ENCODE measurements at regions not wholly inside any gene's neighbourhood (a gene's known extent, or its start where the extent isn't known, plus 50 kb on each side); places are given as distances from the start of the nearest gene placed in this dataset.
"Not testable (repeated sequence)": the region's sequence is repeated elsewhere in the genome, so short reads cannot be mapped to it uniquely, and the experiment has no call there.

- DNase-seq = peak; percentile 69
Observed at GRCh38 chr2:176934869-176935415, 277.7 kb upstream of the HNRNPA3 start.

DNA sequence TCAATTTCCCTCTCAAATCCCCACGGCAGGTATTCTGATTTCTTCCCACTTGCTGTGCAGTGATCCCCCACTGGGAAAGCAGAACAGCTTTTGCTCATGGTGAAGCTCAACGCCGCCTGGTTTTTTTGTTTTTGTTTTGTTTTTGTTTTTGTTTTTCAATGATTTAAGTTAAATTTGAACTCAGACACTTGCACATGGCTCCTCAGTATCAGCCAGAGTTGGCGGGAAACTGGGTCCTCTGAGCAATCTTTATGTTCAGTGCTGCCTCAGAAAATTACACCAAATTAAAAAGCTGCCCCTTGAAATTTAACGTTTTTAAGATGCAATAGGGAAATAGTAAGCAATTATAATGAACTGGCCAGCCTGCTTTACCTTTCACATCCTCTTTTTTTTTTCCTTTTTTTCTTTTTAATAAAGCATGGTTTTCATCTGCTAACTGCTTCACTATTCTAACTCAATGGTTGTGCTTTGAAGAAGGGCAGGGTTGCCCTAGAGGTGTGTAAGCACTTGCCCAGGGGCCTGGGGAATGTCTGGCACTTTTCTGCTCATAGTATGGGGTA, 277.0 kb upstream of the HNRNPA3 start:
- DNase-seq = no peak

DNA sequence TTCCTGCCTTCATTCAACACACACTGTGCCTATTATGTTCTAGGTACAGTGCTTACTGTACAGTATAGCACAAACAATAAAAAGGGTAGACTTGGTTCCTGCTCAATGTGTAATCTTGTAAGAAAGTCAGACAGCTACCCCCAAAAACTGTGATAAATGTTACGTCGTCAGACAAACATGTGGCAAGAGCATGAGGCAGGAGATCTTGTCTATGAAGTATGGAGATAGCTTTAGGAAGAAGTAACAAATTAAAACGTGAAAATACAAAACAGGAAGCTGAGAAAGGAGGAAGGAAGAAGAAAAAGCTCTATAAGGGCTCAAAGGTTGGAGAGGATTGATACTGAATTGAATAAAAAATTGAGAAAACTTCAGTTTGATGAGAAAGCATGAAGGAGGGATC, 276.2 kb upstream of the HNRNPA3 start:
- DNase-seq = no peak

DNA sequence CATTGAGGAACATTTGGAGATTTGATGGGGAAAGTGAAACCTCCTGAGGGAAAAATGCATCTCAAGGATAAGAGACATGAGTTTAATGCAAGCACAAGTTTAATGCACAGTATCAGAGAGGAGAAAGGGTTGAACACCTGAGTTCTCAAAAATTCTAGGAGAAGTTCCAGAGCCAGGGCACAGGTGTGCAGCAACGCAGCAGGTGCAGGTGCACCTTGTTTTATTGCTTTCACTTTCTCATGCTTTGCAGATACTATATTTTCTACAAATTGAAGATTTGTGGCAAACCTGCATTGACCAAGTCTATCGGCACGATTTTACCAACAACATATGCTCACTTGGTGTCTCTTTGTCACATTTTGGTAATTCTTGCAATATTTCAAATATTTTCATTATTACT, 267.6 kb upstream of the HNRNPA3 start:
- DNase-seq = no peak

- no peak for DNase-seq
Observed at GRCh38 chr2:176947754-176948153, 264.8 kb upstream of the HNRNPA3 start.

GRCh38 chr2:176951218-176951617, 261.4 kb upstream of the HNRNPA3 start:
- not testable (repeated sequence) for DNase-seq

GRCh38 chr2:176956791-176957190, 255.8 kb upstream of the HNRNPA3 start:
- DNase-seq = no peak

GRCh38 chr2:176959614-176960013, 253.0 kb upstream of the HNRNPA3 start:
- no peak for DNase-seq

DNA sequence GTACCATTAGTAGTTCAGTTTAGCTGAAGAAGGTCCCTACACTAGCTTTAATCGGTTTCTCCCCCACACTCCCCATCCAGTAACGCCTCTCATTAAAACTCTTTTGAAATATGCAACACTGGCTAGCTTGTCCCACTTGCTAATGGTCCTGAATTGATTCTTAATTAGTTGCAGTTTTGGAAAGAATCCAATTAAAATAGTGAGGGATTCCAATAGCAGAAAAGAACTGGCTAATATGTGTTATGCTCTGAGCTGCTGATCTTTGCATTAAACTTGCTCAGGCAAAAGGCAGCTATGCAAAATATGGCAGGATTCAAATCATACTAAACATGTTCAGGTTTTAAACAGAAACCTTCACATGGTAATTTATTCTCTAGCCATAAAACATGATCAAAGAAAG, 252.5 kb upstream of the HNRNPA3 start:
- no peak for DNase-seq

DNA sequence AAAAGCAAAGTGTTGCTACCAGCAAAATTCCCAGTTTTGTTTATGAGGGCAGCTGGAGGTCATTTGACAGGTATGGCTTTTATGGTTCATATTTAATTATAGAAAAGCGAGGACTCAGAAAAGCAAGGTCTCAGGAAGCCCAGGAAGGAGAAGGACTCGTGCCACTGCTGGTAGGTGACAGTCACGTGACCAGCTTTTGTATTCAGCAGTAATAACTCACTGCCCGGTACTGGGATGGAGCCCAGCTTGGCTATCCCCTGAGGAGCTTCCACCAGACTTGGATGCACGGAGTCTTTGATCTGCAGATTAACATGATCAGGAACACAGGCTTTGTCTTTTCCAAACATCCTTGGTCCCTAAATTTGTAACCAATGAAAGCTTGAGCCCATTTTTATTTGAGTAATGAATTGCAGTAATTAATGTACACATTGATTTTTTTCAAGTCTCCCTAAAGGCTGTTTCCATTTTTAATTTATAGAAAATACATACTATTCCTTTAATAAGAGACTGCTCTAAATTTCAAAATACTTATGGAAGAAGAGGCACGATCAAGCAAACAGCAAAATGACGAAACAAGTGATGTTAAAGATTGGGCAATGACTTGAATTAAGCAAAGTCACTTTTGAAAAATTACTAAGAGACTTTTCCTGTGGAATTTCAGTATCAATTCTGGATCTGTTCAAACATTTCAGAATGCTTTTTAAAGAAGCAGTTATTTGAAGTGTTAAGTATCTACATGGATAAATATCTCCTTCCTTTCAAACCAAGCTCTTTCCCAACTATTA, 251.7 kb upstream of the HNRNPA3 start:
- DNase-seq = no peak

GRCh38 chr2:176961775-176962619, 250.6 kb upstream of the HNRNPA3 start:
- no peak for DNase-seq

DNA sequence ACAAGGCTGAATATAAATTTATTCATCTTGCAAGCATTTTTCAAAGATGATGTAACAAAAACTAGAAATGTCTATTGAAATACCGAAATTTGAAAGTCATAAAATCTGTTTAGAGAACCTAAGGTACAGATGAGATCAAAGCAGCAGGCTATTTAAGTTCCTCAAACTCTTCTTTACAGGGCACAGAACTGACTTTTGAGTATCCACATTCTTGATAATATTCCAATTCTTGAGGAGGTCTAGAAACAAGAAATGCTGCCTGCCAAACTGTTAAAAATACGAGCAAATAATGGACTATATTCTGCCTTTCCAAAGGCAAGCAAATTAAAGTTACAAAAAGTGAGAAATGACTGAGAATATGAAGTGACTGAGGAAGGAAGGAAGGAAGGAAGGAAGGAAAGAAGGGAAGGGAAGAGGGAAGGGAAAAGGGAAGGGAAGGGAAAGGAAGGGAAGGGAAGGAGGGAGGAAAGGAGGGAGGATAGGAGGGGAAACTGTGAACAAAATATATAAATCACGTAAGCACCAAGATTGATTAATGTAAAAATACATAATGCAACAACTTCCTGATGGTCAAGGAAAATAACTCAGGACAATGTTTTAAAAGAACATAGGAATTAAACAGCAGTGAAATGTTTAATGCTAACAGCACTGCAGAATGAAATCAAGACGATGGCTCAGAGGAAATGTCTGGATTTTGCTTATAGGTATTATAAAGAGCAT, 248.9 kb upstream of the HNRNPA3 start:
- DNase-seq = no peak

DNA sequence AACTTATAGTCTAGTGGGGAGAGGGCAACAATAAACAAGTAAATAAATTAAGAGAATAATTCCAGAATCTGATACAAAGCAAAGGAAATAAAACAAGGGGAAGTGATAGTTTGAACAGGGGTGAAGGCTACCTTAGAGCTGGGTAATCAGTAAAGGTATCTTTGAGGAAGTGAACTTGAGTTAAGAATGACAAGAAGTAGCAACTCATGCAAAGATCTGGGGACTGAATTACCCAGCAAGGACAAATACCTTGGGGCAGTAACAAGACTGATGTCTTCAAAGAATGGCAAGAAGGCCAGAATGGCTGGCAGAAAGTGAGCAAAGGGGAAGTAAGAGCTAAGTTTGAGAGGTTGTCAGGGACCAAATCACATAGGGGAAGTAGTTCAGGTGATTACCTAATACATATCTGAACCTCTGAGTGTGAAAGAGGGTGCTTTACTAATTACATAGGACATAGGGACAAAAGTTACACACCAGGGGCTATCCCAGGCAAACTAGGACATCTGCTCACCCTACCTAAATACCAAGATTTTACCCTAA, 244.6 kb upstream of the HNRNPA3 start:
- DNase-seq = no peak

DNA sequence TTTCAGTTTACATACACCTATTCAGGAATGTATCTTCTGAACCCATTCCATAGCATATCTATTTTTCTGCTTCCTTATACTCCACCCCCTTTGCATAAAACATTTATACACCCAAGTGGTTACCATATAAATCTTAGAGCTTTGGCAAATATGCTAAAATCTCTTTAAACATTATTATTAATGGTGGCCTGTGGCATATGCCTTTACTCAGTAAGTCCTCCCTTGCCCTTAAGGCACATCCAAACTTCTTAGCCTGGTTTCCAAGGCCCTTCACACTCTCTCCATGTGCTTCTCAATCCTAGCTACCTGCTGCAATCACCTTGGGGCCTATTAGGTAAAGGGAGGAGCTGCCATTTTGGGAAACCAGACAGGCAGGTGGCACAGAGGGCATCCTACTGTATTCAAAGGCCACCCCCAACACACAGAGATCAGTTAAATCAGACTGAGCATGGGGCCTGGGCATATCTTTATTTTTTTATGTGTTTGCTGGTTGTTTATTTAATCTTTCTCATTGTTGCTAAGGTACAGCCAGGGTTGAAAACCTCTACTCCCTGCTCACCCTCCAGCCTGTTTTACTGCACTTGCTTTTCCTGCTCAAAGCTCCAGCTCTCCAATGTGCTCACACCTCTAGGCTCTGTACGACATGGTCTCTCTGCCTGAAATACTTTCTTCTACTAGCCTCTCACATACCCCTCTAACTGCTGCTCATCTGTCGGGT, 242.8 kb upstream of the HNRNPA3 start:
- no peak for DNase-seq

DNA sequence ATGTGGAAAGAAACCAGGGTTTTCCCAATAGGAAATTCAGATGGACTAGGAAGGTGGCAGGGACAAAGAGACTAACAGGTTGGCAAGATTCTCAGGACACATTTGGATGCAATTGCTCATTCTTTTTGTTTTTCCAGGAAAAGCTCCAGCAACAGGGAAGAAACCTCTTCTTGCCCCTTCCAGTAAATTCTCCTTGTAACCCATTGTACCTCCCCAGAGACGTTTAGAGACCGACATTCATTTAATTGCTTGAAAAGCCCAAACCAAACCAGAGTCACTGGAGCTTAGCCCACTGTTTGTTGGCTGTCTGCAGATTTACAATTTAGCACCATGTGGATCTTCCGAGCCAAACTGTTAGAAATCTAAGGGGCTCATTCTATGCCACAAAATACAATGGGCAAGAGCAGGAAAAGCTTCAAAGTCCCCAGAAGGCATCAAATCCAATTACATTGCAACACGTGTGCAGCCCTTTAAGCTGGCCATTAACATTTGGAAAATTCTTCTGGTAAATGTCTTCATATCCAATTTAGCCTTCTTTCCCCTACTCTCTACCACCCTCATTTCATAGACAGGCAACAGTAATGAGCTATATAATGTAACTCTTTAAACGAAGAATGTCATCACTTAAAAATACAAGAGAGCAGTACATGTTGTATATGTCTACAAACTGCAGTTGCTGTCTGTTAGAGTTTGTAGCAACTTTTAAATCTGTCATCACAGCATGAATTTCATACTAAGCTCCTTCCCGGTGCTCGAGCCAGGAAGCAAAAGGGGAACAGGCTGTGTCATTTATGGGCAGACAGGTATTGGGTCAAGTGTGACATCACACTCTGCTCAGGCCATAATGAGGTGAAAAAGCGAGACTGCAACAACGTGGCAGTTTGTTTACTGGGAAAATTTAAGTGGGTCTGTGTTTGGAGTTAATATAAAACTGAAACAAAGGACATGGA, 235.6 kb upstream of the HNRNPA3 start:
- DNase-seq = peak; percentile 38

GRCh38 chr2:176978921-176979320, 233.7 kb upstream of the HNRNPA3 start:
- DNase-seq = no peak

DNA sequence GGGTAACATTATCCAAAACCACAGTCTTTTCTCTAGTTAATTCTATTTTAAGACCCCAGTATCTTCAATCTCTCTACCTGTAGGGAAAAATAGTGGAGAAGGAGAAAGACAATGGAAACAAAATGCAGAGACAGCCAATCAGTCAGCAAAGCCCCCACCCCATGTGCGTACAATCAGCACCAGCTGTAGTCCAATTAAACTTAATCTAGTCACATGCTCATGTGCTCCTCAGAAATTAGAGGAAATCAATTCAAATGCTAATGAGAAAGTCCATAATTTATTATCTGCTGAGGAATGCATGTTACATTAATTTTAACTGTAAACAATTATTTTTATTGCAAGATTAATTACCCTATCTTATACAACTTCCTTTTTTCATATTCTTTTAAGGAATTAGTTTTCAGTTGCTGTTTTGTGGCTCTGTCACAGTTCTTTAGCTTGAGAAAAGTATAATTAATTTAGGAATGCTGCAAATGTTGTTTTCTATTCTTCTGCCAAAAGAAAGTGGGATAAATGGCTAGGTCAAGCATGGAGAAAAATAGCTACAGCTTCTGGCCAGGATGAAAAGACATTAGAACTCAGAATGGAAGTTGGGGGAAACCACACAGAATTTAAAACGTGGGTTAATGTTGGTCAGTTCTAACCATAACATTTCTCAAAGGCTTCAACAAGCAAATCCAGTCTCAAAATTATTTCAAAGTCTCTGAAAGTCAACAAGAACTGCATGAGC, 232.4 kb upstream of the HNRNPA3 start:
- DNase-seq = no peak

DNA sequence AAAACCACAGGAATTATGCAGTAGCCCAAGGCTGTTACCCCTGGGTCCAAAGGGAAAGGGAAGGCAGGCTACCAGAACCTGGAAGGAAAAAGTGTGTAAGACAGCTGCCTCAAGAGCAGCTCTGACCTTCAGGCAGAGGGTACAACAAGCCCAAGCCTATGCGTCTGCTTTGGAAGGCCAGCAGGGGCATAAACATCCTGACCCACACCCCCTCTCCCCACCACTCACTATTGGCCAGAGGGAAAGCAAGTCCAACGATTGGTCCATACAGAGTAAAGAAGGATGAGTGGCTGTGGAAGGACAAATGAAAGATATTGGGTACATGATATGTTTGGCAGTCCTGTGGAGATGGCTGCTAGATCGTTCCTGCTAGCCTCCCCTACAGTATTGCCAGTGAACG, 227.6 kb upstream of the HNRNPA3 start:
- DNase-seq = no peak

- no peak for DNase-seq
Observed at GRCh38 chr2:176985871-176986270, 226.7 kb upstream of the HNRNPA3 start.

DNA sequence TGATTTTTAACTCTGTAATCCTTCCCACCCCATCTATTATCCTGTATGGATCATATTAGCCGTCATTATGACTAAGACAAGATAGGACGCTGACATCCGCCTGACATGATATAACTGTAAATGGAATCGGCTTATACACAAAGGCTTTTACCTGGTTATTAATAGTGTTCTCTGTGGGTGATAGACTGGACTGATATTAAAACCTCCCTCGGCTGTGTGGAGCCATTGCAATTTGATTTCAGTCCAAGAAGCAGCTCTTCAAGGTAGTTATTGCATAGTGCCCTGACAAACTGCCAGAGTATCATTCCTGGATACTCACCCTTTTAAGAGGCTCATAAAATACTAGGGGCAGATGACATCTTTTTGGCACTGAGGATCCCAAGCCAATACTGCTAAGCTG, 226.1 kb upstream of the HNRNPA3 start:
- no peak for DNase-seq
